ENCODE measurements at regions not wholly inside any gene's neighbourhood (a gene's known extent, or its start where the extent isn't known, plus 50 kb on each side); places are given as distances from the start of the nearest gene placed in this dataset.

- Histone ChIP-seq H4K8ac (replicated peaks; ENCODE audit: insufficient read length, low read depth, low read length) (no peak overlapping the region), H2AFZ (ENCODE audit: low read length) (no peak overlapping the region), H4K5ac (ENCODE audit: insufficient read length, low read depth, low read length) (no peak overlapping the region), H3K23ac (ENCODE audit: insufficient read length, low read depth, low read length) (no peak overlapping the region), H3K4ac (ENCODE audit: low read depth, low read length) (no peak overlapping the region), H3K4me1 (ENCODE audit: insufficient read depth, low read length) (no peaks in the 10 kb centered on the region), H4K20me1 (ENCODE audit: control insufficient read depth, insufficient read depth, insufficient read length) (no peaks in the 10 kb centered on the region), H3K79me1 (ENCODE audit: insufficient read depth, low read depth, low read length, poor library complexity, severe bottlenecking) (no peaks in the 10 kb centered on the region), H3K79me2 (ENCODE audit: insufficient read depth, low read length) (no peaks in the 10 kb centered on the region), H3K9me3 (ENCODE audit: control insufficient read depth, low read depth, low read length) (no peaks in the 10 kb centered on the region), H2BK120ac (ENCODE audit: low read depth, low read length, poor library complexity, severe bottlenecking) (no peak overlapping the region), H2BK20ac (ENCODE audit: low read depth, low read length, poor library complexity, severe bottlenecking) (no peak overlapping the region), H3K27ac (ENCODE audit: insufficient read length, low read depth, low read length) (no peak overlapping the region), H2BK12ac (ENCODE audit: insufficient read length, low read depth, low read length) (no peak overlapping the region), H2AK5ac (ENCODE audit: insufficient read length, low read length) (no peak overlapping the region), H2BK5ac (ENCODE audit: insufficient read length, low read length) (no peak overlapping the region), H3K27me3 (ENCODE audit: insufficient read depth, low read length) (no peaks in the 10 kb centered on the region), H2BK15ac (ENCODE audit: low read depth, low read length) (no peak overlapping the region), H3K4me2 (ENCODE audit: insufficient read depth, insufficient read length, low read length) (no peak overlapping the region), H3K56ac (ENCODE audit: insufficient read length, low read depth, low read length) (no peak overlapping the region), H3K14ac (ENCODE audit: insufficient read depth, low read length) (no peak overlapping the region), H3K18ac (ENCODE audit: insufficient read length, low read depth, low read length) (no peak overlapping the region), H4K91ac (ENCODE audit: insufficient read length, low read depth, low read length) (no peak overlapping the region), H3K9ac (ENCODE audit: extremely low read depth, insufficient read length, low read length) (no peak overlapping the region), H3K23me2 (ENCODE audit: insufficient read length, low read depth, low read length, poor library complexity, severe bottlenecking) (no peaks in the 10 kb centered on the region), H3T11ph (ENCODE audit: low read length) (no peak overlapping the region)
- no peaks in the 10 kb centered on the region; a peak in 1 of 5 replicates for H3K9me3 Mint-ChIP-seq
- no peak overlapping the region for H3K4me3 Mint-ChIP-seq
- no peaks in the 10 kb centered on the region; a peak in 1 of 7 replicates for H3K36me3 Mint-ChIP-seq (ENCODE audit: insufficient read depth in 1 of 3, low read depth in 3 of 3)
- no peak overlapping the region for H3K27ac Mint-ChIP-seq
- WGBS (ENCODE audit: extremely low coverage, insufficient read length, low lambda C conversion rate) = no CpG with 5 or more reads among the region's 2 CpGs
- H3K27me3 Mint-ChIP-seq (ENCODE audit: low read depth) = no peaks in the 10 kb centered on the region; the same call in 1 of the 2 replicates
- DNase-seq = no peak
- no peak for TF ChIP-seq CTCF (conservative IDR thresholded peaks at IDR 0.05)
- no peaks in the 10 kb centered on the region for H3K4me1 Mint-ChIP-seq
These were observed 125.5 kb upstream of the PRKD1 start for GRCh38 chr14:30053103-30053502.

Data from H9 (cell line).